Psoas muscle (tissue), 7 donors: ENCODE measurements at regions not wholly inside any gene's neighbourhood (a gene's known extent, or its start where the extent isn't known, plus 50 kb on each side); places are given as distances from the start of the nearest gene placed in this dataset.

Source experiments
- ATAC-seq, 4 donors: fragments of 200-7000 bp; cut with Tn5 transposase; one replicate each; pipeline ENCODE4 v1.9.1; 2020; ENCODE audit warnings: moderate library complexity in 3 of 4, mild to moderate bottlenecking in 2 of 4
- DNase-seq, 2 donors: peaks; one replicate each; pipeline ENCODE4 v3.0.0-alpha.2; 2020
- H3K27ac ChIP-seq: fragments of 200-600 bp; one replicate; pipeline ENCODE4 v1.8.0; 2022
- H3K27me3 ChIP-seq, 3 donors: fragments of 200-600 bp in 1 of 3; one replicate each; pipeline versions ENCODE4 v1.6.1 to v1.8.0; 2013 to 2022; ENCODE audit warnings: low read length in 2 of 3, mild to moderate bottlenecking in 2 of 3, moderate library complexity in 1 of 3; ENCODE audit not compliant: insufficient read depth in 3 of 3
- H3K36me3 ChIP-seq, 2 donors: fragments of 200-600 bp in 1 of 2; one replicate each; pipeline versions ENCODE4 v1.6.1 to v1.8.0; 2013 to 2022; ENCODE audit warnings: low read depth in 1 of 2, mild to moderate bottlenecking in 1 of 2, moderate library complexity in 1 of 2; ENCODE audit not compliant: insufficient read depth in 1 of 2
- H3K4me1 ChIP-seq: fragments of 200-600 bp; one replicate; pipeline ENCODE4 v1.8.0; 2022
- H3K4me3 ChIP-seq: fragments of 200-600 bp; one replicate; pipeline ENCODE4 v1.8.0; 2022; ENCODE audit warnings: mild to moderate bottlenecking
- H3K9me3 ChIP-seq: fragments of 200-600 bp; one replicate; pipeline ENCODE4 v1.8.0; 2022
- CTCF ChIP-seq: fragments of 200-600 bp; IDR thresholded peaks from one replicate; pipeline ENCODE4 v1.8.0; 2022; ENCODE audit warnings: antibody characterized with exemption
- WGBS, 3 donors: extraction: QIAGEN DNeasy Blood & Tissue Kit; methylation state at CpG; one replicate each; pipeline versions ENCODE4 v1.1.6 to v1.1.7; 2013; 5-methylcytosine and 5-hydroxymethylcytosine counted together
- intact Hi-C, 2 donors: fragments of 100-400 bp; cut with DNase I; formaldehyde crosslinking; loops; one replicate each; pipeline versions ENCODE4 v1.11.0 to v1.14.2; 2022
- donor health status: healthy with polysubstance abuse.
- donor health status: DM: no; HTN: no; CAD: no; lungs with moderate emphysema.
- donor health status: Bipolar disorder and iron deficiency.
- donor health status: healthy.
- donor health status: DM: yes; HTN: yes; CAD: no.
- donor health status: DM: no; HTN: no; CAD: no.
- donor health status: DM: yes; HTN: yes; CAD: no.

- intact Hi-C loops = no loop called here
- Histone ChIP-seq H3K27me3 (no peaks in the 10 kb centered on the region), H3K36me3 (no peaks in the 10 kb centered on the region), H3K27ac (no peak overlapping the region), H3K4me3 (no peak overlapping the region), H3K9me3 (no peaks in the 10 kb centered on the region), H3K4me1 (no peaks in the 10 kb centered on the region)
- 58 to 68% (median 63%) methylated on average over 4 of the region's 4 CpGs for WGBS, 3 donors
- no peak for TF ChIP-seq CTCF
- ATAC-seq (no peak), DNase-seq (no peak)
These were observed 145.2 kb upstream of the WSCD2 start for GRCh38 chr12:107983756-107984472.

- H3K27ac ChIP-seq = no peak overlapping the region
- no peak for ATAC-seq
- no peak overlapping the region for H3K4me3 ChIP-seq
- no peak for TF ChIP-seq CTCF
- H3K9me3 ChIP-seq = no peaks in the 10 kb centered on the region
- 57 to 75% (median 70%) methylated on average over 3 of the region's 3 CpGs for WGBS, 3 donors
- peaks cover 0 to 4% (median 0%) of the 10 kb centered on the region in 3 donors for H3K27me3 ChIP-seq
- H3K4me1 ChIP-seq = no peaks in the 10 kb centered on the region
- no peak for DNase-seq
- H3K36me3 ChIP-seq = no peaks in the 10 kb centered on the region
- intact Hi-C loops = no loop called here
These were observed 144.1 kb upstream of the WSCD2 start for GRCh38 chr12:107984973-107985372.

DNA sequence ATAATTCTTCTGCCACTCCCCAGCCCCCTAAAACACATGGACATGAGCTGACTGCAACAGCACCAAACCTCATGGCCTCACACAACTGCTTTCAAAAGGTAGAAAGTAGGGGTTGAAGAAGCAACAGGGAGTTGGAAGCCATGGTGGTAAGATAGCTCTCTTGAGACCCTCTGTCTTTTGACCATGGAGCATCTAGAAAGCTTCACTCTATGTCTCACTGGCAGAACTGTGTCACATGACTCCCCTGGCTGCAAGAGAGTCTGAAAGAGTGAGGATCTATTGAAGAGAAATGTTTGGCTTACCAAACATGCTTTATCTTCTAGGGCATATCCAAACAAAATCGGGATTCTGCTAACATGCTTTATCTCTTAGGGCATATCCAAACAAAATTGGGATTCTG, 142.9 kb upstream of the WSCD2 start:
- H3K36me3 ChIP-seq = no peaks in the 10 kb centered on the region
- no peak for TF ChIP-seq CTCF
- intact Hi-C loops = no loop called here
- H3K27me3 ChIP-seq = peaks cover 0 to 4% (median 0%) of the 10 kb centered on the region in 3 donors
- no peak overlapping the region for H3K4me3 ChIP-seq
- no peak for DNase-seq
- 84 to 92% (median 90%) methylated on average over 1 of the region's 1 CpG for WGBS, 3 donors
- no peak overlapping the region for H3K27ac ChIP-seq
- no peaks in the 10 kb centered on the region for H3K9me3 ChIP-seq
- ATAC-seq = no peak
- no peaks in the 10 kb centered on the region for H3K4me1 ChIP-seq

DNA sequence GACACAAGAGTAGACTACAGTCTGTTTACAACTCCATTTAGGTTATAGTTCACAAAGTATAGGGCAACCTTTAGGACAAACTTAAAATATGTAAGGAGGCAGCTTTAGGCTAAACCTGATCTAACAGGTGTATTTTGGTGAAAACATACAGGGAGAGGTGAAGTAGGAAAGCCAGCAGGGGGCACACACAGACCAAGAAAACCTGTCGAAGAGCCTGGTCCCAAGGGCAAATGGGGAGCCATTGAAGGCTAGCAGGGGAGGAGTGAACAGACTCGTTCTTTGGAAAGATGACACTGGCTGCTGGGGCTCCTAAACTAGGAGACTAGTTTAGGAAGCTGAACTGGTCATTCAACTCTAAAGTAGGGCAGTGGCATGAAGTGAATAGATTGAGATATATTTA, 138.8 kb upstream of the WSCD2 start:
- no peak overlapping the region for H3K4me3 ChIP-seq
- no peak overlapping the region for H3K27ac ChIP-seq
- DNase-seq = peak; percentile 13 to 48
- H3K27me3 ChIP-seq = peaks cover 0 to 4% (median 0%) of the 10 kb centered on the region in 3 donors
- no peaks in the 10 kb centered on the region for H3K36me3 ChIP-seq
- WGBS, 3 donors = 5 to 6% (median 6%) methylated on average over 2 of the region's 2 CpGs
- TF ChIP-seq CTCF = peak; percentile 25
- no peaks in the 10 kb centered on the region for H3K9me3 ChIP-seq
- ATAC-seq = no peak
- H3K4me1 ChIP-seq = no peaks in the 10 kb centered on the region
- intact Hi-C loops = loop anchor here in 1 of 2 donors (10.0 kb wide), 1 partner anchor 204 kb away; no protein-coding TSS in a partner anchor

GRCh38 chr12:107992029-107992428, 137.1 kb upstream of the WSCD2 start:
- ATAC-seq (no peak), DNase-seq (no peak)
- Histone ChIP-seq H3K36me3 (no peaks in the 10 kb centered on the region), H3K4me1 (no peaks in the 10 kb centered on the region), H3K27me3 (peaks cover 0 to 4% (median 0%) of the 10 kb centered on the region in 3 donors), H3K4me3 (no peak overlapping the region), H3K27ac (no peak overlapping the region), H3K9me3 (no peaks in the 10 kb centered on the region)
- intact Hi-C loops = loop anchor here in 1 of 2 donors (10.0 kb wide), 1 partner anchor 203 kb away; no protein-coding TSS in a partner anchor
- 36 to 50% (median 49%) methylated on average over 2 of the region's 2 CpGs for WGBS, 3 donors
- no peak for TF ChIP-seq CTCF
